ENCODE measurements at regions not wholly inside any gene's neighbourhood (a gene's known extent, or its start where the extent isn't known, plus 50 kb on each side); places are given as distances from the start of the nearest gene placed in this dataset.
"Not testable (repeated sequence)": the region's sequence is repeated elsewhere in the genome, so short reads cannot be mapped to it uniquely, and the experiment has no call there.

GRCh38 chr15:20346082-20346805 is 195.4 kb downstream of the GOLGA6L6 start:
- DNase-seq (ENCODE audit: low read depth in 2 of 2): no peak

- DNase-seq (ENCODE audit: low read depth in 2 of 2): no peak
Measured at GRCh38 chr15:20345401-20345958, 196.1 kb downstream of the GOLGA6L6 start.

DNA sequence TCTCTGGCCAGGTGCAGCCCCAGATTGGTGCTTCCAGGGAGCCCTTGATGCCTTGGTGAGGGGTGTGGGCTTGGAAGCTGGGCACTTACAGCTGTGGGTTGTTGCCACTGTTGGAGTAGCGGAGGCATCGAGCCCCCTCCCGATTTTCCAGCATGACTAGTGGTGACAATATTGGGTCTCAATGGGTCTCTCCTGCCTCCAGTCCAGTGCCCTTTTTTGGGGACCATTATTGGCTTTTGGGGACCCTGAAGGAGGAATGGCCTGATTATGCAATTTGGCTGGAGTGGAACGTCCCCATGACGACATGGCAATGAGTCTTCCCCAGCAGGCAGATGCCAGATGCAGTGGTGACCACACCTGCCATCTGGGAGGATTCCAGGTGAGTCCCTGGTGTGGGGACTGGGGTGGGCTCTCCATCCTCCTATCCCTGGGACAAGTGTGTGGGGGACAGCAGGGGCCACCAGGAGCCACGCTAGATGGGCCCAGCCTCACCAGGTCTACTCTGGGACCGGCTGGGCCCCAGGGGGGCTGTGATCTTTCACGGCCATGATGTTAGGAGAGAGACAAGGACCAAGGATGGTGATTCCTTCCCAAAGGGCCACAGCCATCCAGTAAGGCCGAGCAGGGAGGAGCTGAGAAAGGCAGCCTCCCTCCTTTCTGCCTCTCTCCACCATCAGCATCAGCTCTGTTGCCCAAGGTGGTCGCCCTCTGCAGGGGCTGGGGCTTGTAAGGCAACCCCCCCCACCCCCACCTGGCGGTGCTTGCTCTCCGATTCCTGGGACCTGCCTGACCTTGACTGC is 196.8 kb downstream of the GOLGA6L6 start:
- no peak for DNase-seq (ENCODE audit: low read depth in 2 of 2)

- not testable (repeated sequence) for DNase-seq (ENCODE audit: low read depth in 2 of 2)
Measured at GRCh38 chr15:20343395-20344211, 198.0 kb downstream of the GOLGA6L6 start.

GRCh38 chr15:20342601-20343394 is 198.8 kb downstream of the GOLGA6L6 start:
- not testable (repeated sequence) for DNase-seq (ENCODE audit: low read depth in 2 of 2)

DNA sequence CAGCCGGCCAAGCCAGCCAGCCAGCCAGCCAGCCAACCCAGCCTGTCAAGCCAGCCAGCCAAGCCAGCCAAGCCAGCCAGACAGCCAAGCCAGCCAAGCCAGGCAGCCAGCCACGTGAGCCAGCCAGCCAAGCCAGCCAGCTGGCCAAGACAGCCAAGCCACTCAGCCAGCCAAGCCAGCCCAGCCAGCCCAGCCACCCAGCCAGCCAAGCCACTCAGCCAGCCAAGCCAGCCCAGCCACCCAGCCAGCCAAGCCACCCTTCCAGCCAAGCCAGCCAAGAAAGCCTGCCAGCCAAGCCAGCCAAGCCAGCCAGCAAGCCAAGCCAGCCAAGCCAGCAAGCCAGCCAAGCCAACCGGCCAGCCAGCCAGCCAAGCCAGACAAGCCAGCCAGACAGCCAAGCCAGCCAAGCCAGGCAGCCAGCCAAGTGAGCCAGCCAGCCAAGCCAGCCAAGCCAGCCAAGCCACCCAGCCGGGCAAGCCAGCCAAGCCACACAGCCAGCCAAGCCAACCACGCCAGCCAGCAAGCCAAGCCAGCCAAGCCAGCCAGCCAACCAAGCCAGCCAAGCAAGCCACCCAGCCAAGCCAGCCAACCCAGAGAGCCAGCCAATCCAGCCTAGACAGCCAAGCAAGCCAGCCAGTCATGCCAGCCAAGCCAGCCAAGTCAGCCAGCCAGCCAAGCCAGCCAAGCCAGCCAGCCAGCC is 199.5 kb downstream of the GOLGA6L6 start:
- no peak for DNase-seq (ENCODE audit: low read depth in 2 of 2)

GRCh38 chr15:20340931-20341661 is 200.5 kb downstream of the GOLGA6L6 start:
- no peak for DNase-seq (ENCODE audit: low read depth in 2 of 2)

DNA sequence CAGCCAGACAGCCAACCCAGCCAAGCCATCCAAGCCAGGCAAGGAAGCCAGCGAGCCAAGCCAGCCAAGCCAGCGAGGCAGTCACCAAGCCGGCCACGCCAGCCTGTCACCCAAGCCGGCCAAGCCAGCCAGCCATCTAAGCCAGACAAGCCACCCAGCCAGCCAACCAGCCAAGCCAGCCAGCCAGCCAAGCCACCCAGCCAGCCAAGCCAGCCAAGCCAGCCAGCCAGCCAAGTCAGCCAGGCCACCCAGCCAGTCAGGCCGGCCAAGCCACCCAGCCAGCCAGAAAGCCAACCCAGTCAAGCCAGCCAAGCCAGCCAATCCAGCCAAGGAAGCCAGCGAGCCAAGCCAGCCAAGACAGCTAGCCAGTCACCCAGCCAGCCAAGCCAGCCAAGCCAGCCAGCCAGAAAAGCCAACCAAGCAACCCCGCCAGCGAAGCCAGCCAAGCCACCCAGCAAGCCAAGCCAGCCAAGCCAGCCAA is 201.2 kb downstream of the GOLGA6L6 start:
- DNase-seq (ENCODE audit: low read depth in 2 of 2): no peak

- not testable (repeated sequence) for DNase-seq (ENCODE audit: low read depth in 2 of 2)
Measured at GRCh38 chr15:20339086-20339791, 202.4 kb downstream of the GOLGA6L6 start.

- not testable (repeated sequence) for DNase-seq (ENCODE audit: low read depth in 2 of 2)
Measured at GRCh38 chr15:20338671-20339070, 202.9 kb downstream of the GOLGA6L6 start.

DNA sequence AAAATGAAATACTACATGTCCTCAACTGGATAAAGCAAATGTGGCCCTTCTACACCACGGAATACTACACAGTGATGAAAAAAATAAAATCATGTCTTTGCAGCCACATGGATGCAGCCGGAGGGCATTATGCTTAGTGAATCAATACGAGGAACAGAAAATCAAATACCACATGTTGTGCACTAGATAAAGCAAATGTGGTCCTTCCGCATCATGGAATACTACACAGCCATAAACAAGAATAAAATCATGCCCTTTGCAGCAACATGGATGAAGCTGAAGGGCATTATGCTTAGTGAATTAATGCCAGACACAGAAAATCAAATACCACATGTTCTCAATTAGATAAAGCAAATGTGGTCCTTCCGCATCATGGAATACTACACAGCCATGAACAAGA is 204.4 kb downstream of the GOLGA6L6 start:
- DNase-seq (ENCODE audit: low read depth in 2 of 2): not testable (repeated sequence)

GRCh38 chr15:20334451-20334850 is 207.1 kb downstream of the GOLGA6L6 start:
- not testable (repeated sequence) for DNase-seq (ENCODE audit: low read depth in 2 of 2)

DNA sequence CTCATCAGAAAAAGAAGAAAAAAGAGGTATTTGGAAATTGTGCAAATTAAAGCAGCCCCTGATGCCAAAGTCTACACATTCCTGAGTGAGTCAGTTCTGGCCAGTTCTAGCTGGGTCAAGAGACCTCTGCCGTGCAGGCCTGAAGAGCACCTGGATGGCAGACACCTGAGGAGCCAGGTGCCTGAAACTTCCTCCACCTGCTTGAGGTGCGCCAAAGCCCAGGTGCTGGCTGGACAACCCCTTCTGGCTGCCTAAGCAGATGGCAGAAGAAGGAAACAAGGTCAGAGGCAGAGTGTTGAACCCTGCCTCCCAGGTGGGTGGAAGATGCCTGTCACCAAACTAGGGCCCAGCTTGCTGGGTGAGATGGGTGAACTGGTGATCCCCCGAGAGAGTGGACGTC is 215.8 kb downstream of the GOLGA6L6 start:
- DNase-seq (ENCODE audit: low read depth in 2 of 2): not testable (repeated sequence)

DNA sequence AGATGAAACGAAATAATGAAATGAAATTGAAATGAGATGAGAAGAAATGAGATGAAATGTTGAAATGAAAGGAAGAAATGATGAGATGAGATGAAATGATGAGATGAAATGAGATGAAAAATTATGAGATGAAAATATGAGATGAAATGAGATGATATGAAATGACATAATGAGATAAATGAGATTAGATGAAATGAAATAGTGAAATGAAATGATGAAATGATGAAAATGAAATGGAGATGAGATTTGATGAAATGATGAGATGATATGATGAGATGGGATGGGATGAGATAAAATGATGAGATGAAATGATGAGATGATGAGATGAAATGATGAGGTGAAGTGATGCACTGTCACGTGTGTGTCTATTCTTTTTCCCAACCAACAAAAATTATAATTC is 224.5 kb downstream of the GOLGA6L6 start:
- DNase-seq (ENCODE audit: low read depth in 2 of 2): not testable (repeated sequence)

- not testable (repeated sequence) for DNase-seq (ENCODE audit: low read depth in 2 of 2)
Measured at GRCh38 chr15:20311014-20311680, 230.5 kb downstream of the GOLGA6L6 start.

- no peak for DNase-seq (ENCODE audit: low read depth in 2 of 2)
Measured at GRCh38 chr15:20310603-20311002, 231.0 kb downstream of the GOLGA6L6 start.

- not testable (repeated sequence) for DNase-seq (ENCODE audit: low read depth in 2 of 2)
Measured at GRCh38 chr15:20309966-20310365, 231.6 kb downstream of the GOLGA6L6 start.

GRCh38 chr15:20309395-20309794 is 232.2 kb downstream of the GOLGA6L6 start:
- not testable (repeated sequence) for DNase-seq (ENCODE audit: low read depth in 2 of 2)

Measured in stimulated activated CD4-positive, alpha-beta T cell treated with anti-CD3 and anti-CD28 coated beads, Interleukin-1b, Interleukin-23, amount 100 ng/mL, for 1 hour (primary cell).